ENCODE measurements at regions not wholly inside any gene's neighbourhood (a gene's known extent, or its start where the extent isn't known, plus 50 kb on each side); places are given as distances from the start of the nearest gene placed in this dataset.

GRCh38 chr10:129140921-129141885, 325.8 kb upstream of the MGMT start:
- intact Hi-C loops (cut with micrococcal nuclease): no loop called here
- H3K9me3 ChIP-seq (ENCODE audit: low read length): no peaks in the 10 kb centered on the region
- no peaks in the 10 kb centered on the region for H3K27me3 ChIP-seq (ENCODE audit: low read length)
- ChIA-PET CTCF (no interaction called here), POLR2A (ENCODE audit: unreplicated experiment) (no interaction called here)
- H3K27ac ChIP-seq (ENCODE audit: low read length): no peak overlapping the region
- H3K9ac ChIP-seq (ENCODE audit: low read length): no peak overlapping the region
- no peaks in the 10 kb centered on the region for H3F3A ChIP-seq (ENCODE audit: low read length, unreplicated experiment)
- TF ChIP-seq, protein P1, sequence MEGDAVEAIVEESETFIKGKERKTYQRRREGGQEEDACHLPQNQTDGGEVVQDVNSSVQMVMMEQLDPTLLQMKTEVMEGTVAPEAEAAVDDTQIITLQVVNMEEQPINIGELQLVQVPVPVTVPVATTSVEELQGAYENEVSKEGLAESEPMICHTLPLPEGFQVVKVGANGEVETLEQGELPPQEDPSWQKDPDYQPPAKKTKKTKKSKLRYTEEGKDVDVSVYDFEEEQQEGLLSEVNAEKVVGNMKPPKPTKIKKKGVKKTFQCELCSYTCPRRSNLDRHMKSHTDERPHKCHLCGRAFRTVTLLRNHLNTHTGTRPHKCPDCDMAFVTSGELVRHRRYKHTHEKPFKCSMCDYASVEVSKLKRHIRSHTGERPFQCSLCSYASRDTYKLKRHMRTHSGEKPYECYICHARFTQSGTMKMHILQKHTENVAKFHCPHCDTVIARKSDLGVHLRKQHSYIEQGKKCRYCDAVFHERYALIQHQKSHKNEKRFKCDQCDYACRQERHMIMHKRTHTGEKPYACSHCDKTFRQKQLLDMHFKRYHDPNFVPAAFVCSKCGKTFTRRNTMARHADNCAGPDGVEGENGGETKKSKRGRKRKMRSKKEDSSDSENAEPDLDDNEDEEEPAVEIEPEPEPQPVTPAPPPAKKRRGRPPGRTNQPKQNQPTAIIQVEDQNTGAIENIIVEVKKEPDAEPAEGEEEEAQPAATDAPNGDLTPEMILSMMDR (conservative IDR thresholded peaks at IDR 0.05; ENCODE audit: low read depth, low read length): no peak
- no peak overlapping the region for H3K4me2 ChIP-seq (ENCODE audit: low read length)
- no peaks in the 10 kb centered on the region for H3K79me2 ChIP-seq (ENCODE audit: low read length)
- H3K4me3 ChIP-seq (ENCODE audit: low read length): no peak overlapping the region
- BruUV-seq (replicated peaks): no TSS peak
- DNase-seq (no peak), ATAC-seq (no peak)
- H3K36me3 ChIP-seq (ENCODE audit: low read depth, low read length): no peaks in the 10 kb centered on the region
- no peaks in the 10 kb centered on the region for H3K4me1 ChIP-seq (ENCODE audit: insufficient read depth, low read length)
- no peaks in the 10 kb centered on the region for H4K20me1 ChIP-seq (ENCODE audit: low read length)
- H3K9me2 ChIP-seq (replicated peaks; ENCODE audit: low read length): no peaks in the 10 kb centered on the region
- no peak overlapping the region for H2AFZ ChIP-seq (ENCODE audit: low read length)

DNA sequence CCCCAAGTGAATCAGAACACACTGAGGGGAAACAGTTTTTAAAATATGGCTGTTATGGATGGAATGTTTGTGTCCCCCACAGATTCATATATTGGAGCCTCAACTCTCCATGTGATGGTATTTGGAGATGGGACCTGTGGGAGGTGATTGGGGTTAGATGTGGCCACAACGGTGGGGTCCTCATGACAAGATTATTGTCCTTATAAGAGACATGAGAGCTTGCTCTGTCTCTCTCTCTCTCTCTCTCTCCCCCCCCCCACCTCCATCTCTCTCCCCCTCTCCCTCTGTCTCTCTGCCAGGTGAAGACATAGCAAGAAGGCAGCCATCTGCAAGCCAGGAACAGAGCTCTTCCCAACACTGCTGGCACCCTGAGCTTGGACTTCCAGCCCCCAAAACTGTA, 315.8 kb upstream of the MGMT start:
- no peaks in the 10 kb centered on the region for H3F3A ChIP-seq (ENCODE audit: low read length, unreplicated experiment)
- BruUV-seq (replicated peaks): no TSS peak
- no peak overlapping the region for H3K9ac ChIP-seq (ENCODE audit: low read length)
- H3K9me3 ChIP-seq (ENCODE audit: low read length): no peaks in the 10 kb centered on the region
- no peaks in the 10 kb centered on the region for H3K27me3 ChIP-seq (ENCODE audit: low read length)
- intact Hi-C loops (cut with micrococcal nuclease): no loop called here
- no peaks in the 10 kb centered on the region for H4K20me1 ChIP-seq (ENCODE audit: low read length)
- ChIA-PET CTCF (no interaction called here), POLR2A (ENCODE audit: unreplicated experiment) (no interaction called here)
- TF ChIP-seq EZH2 (IDR thresholded peaks at IDR 0.05; ENCODE audit: low read length, unreplicated experiment) (no peak), EZH2phosphoT487 (IDR thresholded peaks at IDR 0.05; ENCODE audit: borderline replicate concordance, low read length) (no peak)
- TF ChIP-seq, protein P1 (conservative IDR thresholded peaks at IDR 0.05; ENCODE audit: low read depth, low read length): no peak
- H3K79me2 ChIP-seq (ENCODE audit: low read length): no peaks in the 10 kb centered on the region
- H3K9me2 ChIP-seq (replicated peaks; ENCODE audit: low read length): no peaks in the 10 kb centered on the region
- no peak overlapping the region for H2AFZ ChIP-seq (ENCODE audit: low read length)
- ATAC-seq (no peak), DNase-seq (no peak)
- H3K4me1 ChIP-seq (ENCODE audit: insufficient read depth, low read length): no peaks in the 10 kb centered on the region
- no peaks in the 10 kb centered on the region for H3K36me3 ChIP-seq (ENCODE audit: low read depth, low read length)
- no peak overlapping the region for H3K4me2 ChIP-seq (ENCODE audit: low read length)
- H3K27ac ChIP-seq (ENCODE audit: low read length): no peak overlapping the region
- no peak overlapping the region for H3K4me3 ChIP-seq (ENCODE audit: low read length)

GRCh38 chr10:129156406-129156805, 310.6 kb upstream of the MGMT start:
- TF ChIP-seq, protein P1 (conservative IDR thresholded peaks at IDR 0.05; ENCODE audit: low read depth, low read length): no peak
- TF ChIP-seq EZH2phosphoT487 (IDR thresholded peaks at IDR 0.05; ENCODE audit: borderline replicate concordance, low read length): no peak
- no peak for TF ChIP-seq EZH2 (IDR thresholded peaks at IDR 0.05; ENCODE audit: low read length, unreplicated experiment)
- H3K79me2 ChIP-seq (ENCODE audit: low read length): no peaks in the 10 kb centered on the region
- H3K9me2 ChIP-seq (replicated peaks; ENCODE audit: low read length): no peaks in the 10 kb centered on the region
- ATAC-seq (no peak), DNase-seq (no peak)
- no peak overlapping the region for H3K27ac ChIP-seq (ENCODE audit: low read length)
- no peaks in the 10 kb centered on the region for H3K36me3 ChIP-seq (ENCODE audit: low read depth, low read length)
- BruUV-seq (replicated peaks): no TSS peak
- H3F3A ChIP-seq (ENCODE audit: low read length, unreplicated experiment): no peaks in the 10 kb centered on the region
- no peak overlapping the region for H2AFZ ChIP-seq (ENCODE audit: low read length)
- H3K4me3 ChIP-seq (ENCODE audit: low read length): no peak overlapping the region
- no peaks in the 10 kb centered on the region for H3K9me3 ChIP-seq (ENCODE audit: low read length)
- no peaks in the 10 kb centered on the region for H3K27me3 ChIP-seq (ENCODE audit: low read length)
- CTCF ChIA-PET: no interaction called here
- no peak overlapping the region for H3K9ac ChIP-seq (ENCODE audit: low read length)
- no peaks in the 10 kb centered on the region for H4K20me1 ChIP-seq (ENCODE audit: low read length)
- no peaks in the 10 kb centered on the region for H3K4me1 ChIP-seq (ENCODE audit: insufficient read depth, low read length)
- POLR2A ChIA-PET (ENCODE audit: unreplicated experiment): no interaction called here
- no peak overlapping the region for H3K4me2 ChIP-seq (ENCODE audit: low read length)
- intact Hi-C loops (cut with micrococcal nuclease): no loop called here

Measured in PC-3 (cell line).